Left renal cortex interstitium (tissue), 4 donors: ENCODE measurements at regions not wholly inside any gene's neighbourhood (a gene's known extent, or its start where the extent isn't known, plus 50 kb on each side); places are given as distances from the start of the nearest gene placed in this dataset.

Source experiments
- DNase-seq, 4 donors: peaks; one replicate each; pipeline ENCODE4 v3.0.0-alpha.2; 2013; ENCODE audit warnings: low read depth in 4 of 4, low spot score in 2 of 4, missing footprints in 1 of 4

DNA sequence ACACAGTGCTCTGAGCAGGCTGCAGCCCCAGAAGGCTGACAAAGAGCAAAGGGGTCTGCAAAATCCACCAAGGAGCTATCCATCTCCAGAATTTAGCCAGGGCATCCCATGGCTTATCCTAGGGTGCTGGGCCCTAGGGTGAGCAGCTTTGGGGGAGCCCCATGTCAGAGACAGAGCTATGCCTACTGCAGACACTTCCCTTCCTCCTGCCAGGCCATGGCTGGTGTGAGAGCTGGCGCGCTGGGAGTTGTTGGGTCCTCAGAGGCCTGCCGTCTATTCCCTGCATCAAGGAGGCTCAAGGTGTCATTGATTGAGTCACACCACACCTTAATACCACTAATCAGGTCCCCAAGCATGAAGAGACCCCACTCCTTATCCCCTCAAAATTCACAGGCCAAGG, 85.3 kb upstream of the TP53I11 start:
- no peak for DNase-seq

DNA sequence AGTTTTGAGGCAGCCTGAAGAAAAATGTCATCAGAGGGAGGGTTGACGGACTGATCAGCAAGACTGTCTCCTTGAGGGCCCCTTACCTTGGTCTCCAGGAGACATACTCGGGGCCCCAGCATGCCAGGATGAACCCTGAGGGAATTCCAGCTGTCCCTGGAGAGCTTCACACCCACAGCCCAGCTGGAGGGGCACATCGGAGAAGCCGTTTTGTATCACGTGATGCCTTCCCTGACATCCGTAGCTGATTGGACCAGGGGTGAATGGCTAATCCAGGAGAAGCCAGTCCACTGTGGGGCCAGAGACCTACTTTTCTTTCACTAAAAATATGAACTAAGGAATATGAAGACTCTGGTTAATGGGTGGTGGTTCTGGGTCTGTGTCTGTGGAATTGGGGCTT, 86.0 kb upstream of the TP53I11 start:
- DNase-seq: no peak

DNA sequence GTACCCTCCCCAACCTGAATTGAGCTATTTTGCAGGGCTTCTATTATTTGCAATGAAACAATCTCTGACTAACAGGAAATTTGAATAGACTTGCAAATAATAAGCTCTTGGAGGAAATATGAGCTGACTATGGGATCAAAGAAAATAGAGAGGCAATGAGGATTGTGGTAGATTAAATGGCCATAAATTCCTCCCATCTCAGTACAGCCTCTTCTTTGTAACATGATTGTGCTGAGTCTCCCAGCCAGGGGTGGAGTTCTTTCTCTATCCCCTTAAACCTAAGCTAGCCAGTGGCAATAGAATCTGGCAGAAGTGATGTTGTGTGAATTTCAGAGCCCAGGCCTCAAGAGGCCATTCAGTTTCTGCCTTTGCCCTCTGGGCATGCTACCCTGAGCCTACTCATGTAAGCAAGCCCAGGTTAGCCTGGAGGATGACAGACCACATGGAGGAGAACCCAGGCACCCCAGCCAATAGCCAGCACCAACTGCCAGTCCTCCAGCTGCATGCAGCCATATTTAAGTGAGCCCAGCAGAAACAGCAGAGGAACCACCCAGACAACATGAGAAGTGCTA, 86.8 kb upstream of the TP53I11 start:
- DNase-seq: no peak

DNA sequence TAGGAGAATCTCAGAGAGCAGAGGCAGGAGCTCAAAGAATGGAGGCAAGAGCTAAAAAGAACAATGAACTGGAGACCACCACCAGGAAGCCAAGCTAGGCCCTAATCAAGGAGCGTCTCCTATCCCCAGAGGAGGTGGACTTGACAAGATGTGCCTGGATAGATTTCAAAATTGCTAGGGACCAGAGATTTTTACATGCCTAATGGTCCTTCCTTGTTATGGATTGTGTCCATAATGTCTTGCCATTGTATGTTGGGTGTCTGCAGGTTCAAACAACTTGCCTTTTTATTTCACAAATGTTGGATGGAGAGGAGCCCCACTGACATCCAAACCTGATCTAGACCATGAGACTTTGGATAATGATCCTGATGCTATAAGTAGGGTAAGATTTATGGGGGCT, 88.2 kb upstream of the TP53I11 start:
- no peak for DNase-seq

GRCh38 chr11:45041596-45041995, 90.9 kb upstream of the TP53I11 start:
- DNase-seq: no peak

DNA sequence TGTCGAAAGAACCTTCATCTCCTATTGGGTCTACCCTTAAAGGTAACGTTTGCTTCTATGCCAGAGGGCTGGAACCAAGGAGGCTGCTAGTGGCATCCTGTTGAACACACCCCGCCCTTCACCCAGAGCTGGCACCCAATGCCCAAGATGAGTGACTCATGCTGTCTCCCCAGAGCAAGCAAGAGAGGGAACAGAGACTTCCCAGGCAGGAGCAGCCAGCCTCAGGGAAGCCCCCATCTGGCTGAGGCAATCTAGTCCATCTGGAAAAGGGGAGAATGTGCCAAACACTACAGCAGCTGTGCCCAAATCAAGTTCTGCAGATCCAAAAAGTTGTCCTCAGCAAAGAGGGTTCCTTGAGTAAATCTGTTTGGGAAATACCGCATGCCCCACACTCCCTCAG, 91.9 kb upstream of the TP53I11 start:
- no peak for DNase-seq

GRCh38 chr11:45043755-45044475, 93.2 kb upstream of the TP53I11 start:
- no peak for DNase-seq

- no peak for DNase-seq
Measured at GRCh38 chr11:45045683-45046471, 95.2 kb upstream of the TP53I11 start.

DNA sequence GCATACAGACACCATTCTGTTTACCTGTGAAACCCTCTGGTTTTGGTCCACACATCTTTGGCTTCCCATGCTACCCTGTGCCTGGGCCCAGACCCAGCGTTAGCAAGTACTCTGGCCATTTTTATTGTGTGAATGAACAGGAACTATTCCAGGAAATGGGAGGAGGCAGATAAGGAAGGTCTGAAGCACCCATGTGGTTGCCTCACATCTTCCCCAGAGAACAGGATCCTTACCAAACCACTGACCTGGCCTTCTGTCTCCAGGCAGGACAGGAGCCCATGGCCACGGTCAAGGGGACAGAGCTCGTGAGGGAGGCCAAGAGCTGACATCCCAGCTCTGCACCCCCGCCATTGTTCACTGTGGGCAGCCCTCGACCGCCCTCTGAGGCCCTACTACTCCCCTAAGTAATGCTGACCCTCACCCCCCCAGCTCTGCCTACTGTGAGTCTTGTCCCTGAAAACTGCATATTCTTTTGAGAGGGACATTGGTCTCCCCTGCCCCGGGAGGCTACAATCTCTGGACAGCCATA, 97.7 kb upstream of the TP53I11 start:
- DNase-seq: no peak

DNA sequence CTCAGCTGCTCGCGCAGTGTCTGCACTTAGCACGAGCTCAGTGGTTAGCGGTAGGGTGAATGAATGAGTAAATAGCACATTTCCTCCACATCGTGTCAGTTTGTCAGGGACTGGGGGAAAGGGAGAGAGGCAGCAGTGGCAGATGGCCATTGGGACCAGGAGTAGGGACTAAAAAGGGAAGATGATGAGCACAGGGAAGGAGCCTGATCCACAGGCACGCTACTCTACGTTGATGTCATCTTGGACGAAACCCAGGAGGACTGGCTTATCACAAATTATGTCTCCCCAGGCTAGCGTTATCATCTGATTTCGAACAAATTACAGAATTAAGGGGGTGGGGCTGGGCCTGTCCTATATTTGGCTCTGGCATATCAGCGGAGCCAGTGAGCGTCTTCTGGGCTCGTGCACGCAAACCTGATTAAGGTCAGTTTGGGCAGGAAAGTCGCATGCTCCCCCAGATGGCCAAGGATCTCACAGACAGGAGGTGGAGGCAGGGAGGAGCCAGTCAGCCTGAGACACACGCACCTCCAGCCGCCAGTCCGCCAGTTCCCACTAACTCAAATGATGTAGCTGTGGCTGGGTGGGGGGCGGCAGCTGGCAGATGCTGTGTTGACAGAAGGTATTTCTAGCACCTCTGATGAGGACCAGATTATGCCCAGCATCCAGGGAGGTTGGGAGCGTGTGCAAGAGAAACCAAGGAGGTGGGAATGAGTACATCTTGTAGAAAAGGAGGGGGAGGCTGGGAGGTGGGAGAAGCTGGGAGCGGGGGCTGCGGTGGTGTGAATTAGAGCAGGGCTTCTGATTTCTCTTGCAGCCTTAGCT, 97.4 kb upstream of the PRDM11 start:
- DNase-seq: no peak

DNA sequence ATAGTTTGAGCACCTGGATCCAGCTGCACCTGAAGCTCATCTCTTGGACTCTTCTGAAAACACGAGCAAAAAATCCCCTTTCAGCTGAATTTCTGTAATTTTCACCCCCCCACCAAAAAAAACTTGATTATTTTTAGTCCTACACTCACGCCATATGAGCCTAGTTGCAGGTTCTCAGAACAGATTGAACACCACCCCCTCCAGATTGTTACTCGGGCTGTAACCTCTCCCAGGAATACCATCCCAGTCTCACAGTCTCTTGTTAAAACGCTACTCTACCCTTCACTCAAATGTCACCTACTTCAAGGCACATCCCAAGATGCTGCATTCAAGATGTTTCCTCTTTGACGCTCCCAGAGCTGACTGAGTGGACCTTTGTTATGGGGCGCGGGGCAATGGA, 96.3 kb upstream of the PRDM11 start:
- no peak for DNase-seq

GRCh38 chr11:45051621-45052020, 94.8 kb upstream of the PRDM11 start:
- DNase-seq: no peak

- no peak for DNase-seq
Measured at GRCh38 chr11:45052361-45052760, 94.1 kb upstream of the PRDM11 start.

- no peak for DNase-seq
Measured at GRCh38 chr11:45053736-45054446, 92.5 kb upstream of the PRDM11 start.

DNA sequence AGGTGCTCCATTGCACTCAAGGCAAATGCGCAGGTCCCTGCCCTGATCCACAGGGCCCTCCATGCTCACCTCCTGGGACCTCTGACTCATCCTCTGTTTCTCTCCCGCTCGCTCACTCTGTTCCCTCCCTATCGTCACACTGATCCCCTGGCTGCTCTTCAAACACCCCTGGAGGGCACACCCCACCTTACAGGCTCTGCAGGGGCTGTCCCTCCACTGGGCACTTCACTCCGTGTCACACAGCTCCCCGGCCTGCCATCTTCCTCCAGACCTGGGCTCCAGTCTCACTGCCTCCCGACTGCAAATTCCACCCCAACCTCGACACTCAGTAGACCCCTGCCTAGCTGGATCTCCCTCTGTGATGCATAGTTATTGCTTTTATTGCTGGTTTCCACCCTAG, 91.5 kb upstream of the PRDM11 start:
- no peak for DNase-seq

DNA sequence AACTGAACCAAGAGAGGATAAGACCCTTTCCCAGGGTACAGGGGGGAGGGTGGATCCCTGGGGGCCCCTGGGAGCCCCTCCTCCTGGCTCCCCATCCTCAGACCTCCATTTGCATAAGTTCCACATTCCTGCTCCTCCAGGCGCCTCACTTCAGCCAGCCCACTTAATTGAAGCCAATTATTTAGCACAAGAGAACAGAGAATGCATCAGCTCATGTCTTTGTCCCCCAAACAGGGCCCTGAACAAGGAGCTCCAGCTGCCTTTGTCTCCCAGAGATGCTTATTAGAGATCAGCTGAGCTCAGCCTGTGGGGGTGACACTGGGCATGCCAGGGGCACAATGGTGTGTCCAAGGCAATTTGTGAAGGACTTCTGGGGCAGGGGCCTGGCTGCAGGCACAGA, 89.9 kb upstream of the PRDM11 start:
- no peak for DNase-seq

- no peak for DNase-seq
Measured at GRCh38 chr11:45057938-45058646, 88.3 kb upstream of the PRDM11 start.

GRCh38 chr11:45058647-45058950, 87.8 kb upstream of the PRDM11 start:
- no peak for DNase-seq

GRCh38 chr11:45060707-45061106, 85.7 kb upstream of the PRDM11 start:
- no peak for DNase-seq

- DNase-seq: no peak
Measured at GRCh38 chr11:45061641-45062040, 84.8 kb upstream of the PRDM11 start.
